Naive thymus-derived CD4-positive, alpha-beta T cell (primary cell): ENCODE measurements at regions not wholly inside any gene's neighbourhood (a gene's known extent, or its start where the extent isn't known, plus 50 kb on each side); places are given as distances from the start of the nearest gene placed in this dataset.

Experiments used
- ATAC-seq: fragments of 150-1000 bp; cut with Tn5 transposase; 2 replicates; pipeline ENCODE4 v1.10.0; 2021; ENCODE audit warnings: mild to moderate bottlenecking, moderate library complexity
- CTCF ChIA-PET: fragments of 350-600 bp; sonication (Branson Sonifier 250); formaldehyde crosslinking; loops from one replicate; lab custom pipeline; 2021; ENCODE audit warnings: antibody characterized with exemption; lab: Charles Lee
- POLR2A ChIA-PET: fragments of 350-600 bp; sonication (Branson Sonifier 250); formaldehyde crosslinking; loops from one replicate; lab custom pipeline; 2021; ENCODE audit warnings: antibody characterized with exemption, inconsistent platforms; lab: Charles Lee
- DNase-seq, 9 donors: peaks; one replicate each; pipeline versions ENCODE4 v3.0.0 to v3.0.0-alpha.2; 2020 to 2022; ENCODE audit warnings: mixed read lengths in 1 of 9
- H3K27ac ChIP-seq: one replicate; pipeline ENCODE4 v1.7.0; 2013; ENCODE audit warnings: mild to moderate bottlenecking, low read depth, low read length, moderate library complexity
- H3K27me3 ChIP-seq, 2 donors: one replicate each; pipeline ENCODE4 v1.7.0; 2013; ENCODE audit warnings: low read length in 2 of 2, mild to moderate bottlenecking in 2 of 2, moderate library complexity in 2 of 2; ENCODE audit not compliant: control insufficient read depth in 2 of 2, insufficient read depth in 2 of 2
- H3K36me3 ChIP-seq, 3 experiments: 1 replicate in 2 of 3; 2 replicates in 1 of 3; pipeline ENCODE4 v1.7.0; 2013; ENCODE audit warnings: low read length in 3 of 3, mild to moderate bottlenecking in 3 of 3, moderate library complexity in 1 of 3; ENCODE audit not compliant: insufficient read depth in 3 of 3, control insufficient read depth in 2 of 3
- H3K4me1 ChIP-seq, 2 donors: one replicate each; pipeline ENCODE4 v1.7.0; 2013; ENCODE audit warnings: low read length in 2 of 2, mild to moderate bottlenecking in 2 of 2, moderate library complexity in 1 of 2; ENCODE audit not compliant: control insufficient read depth in 2 of 2, insufficient read depth in 2 of 2
- H3K4me3 ChIP-seq: 2 replicates; pipeline ENCODE4 v1.7.0; 2013; ENCODE audit warnings: mild to moderate bottlenecking, low read length
- H3K9me3 ChIP-seq, 3 experiments: 1 replicate in 2 of 3; 2 replicates in 1 of 3; pipeline ENCODE4 v1.7.0; 2013; ENCODE audit warnings: low read length in 3 of 3; ENCODE audit not compliant: control insufficient read depth in 2 of 3
- H3K27ac Mint-ChIP-seq, 9 donors: one replicate each; pipeline ENCODE4 v1.8.0; 2020 to 2022; ENCODE audit warnings: mixed read lengths in 9 of 9, mild to moderate bottlenecking in 8 of 9, moderate library complexity in 5 of 9, inconsistent platforms in 2 of 9
- H3K27me3 Mint-ChIP-seq, 5 donors: one replicate each; pipeline ENCODE4 v1.8.0; 2021 to 2022; ENCODE audit warnings: mixed read lengths in 5 of 5, mild to moderate bottlenecking in 1 of 5
- H3K36me3 Mint-ChIP-seq, 5 donors: one replicate each; pipeline ENCODE4 v1.8.0; 2020 to 2022; ENCODE audit warnings: mixed read lengths in 5 of 5, mild to moderate bottlenecking in 3 of 5, inconsistent platforms in 1 of 5
- H3K4me1 Mint-ChIP-seq, 7 donors: one replicate each; pipeline ENCODE4 v1.8.0; 2020 to 2022; ENCODE audit warnings: mixed read lengths in 7 of 7, mild to moderate bottlenecking in 3 of 7, inconsistent platforms in 1 of 7
- H3K4me3 Mint-ChIP-seq, 10 donors: one replicate each; pipeline ENCODE4 v1.8.0; 2020 to 2022; ENCODE audit warnings: mild to moderate bottlenecking in 10 of 10, mixed read lengths in 10 of 10, moderate library complexity in 6 of 10, inconsistent platforms in 2 of 10
- H3K9me3 Mint-ChIP-seq, 11 donors: one replicate each; pipeline ENCODE4 v1.8.0; 2020 to 2022; ENCODE audit warnings: mixed read lengths in 11 of 11, mild to moderate bottlenecking in 4 of 11, inconsistent platforms in 1 of 11, moderate library complexity in 1 of 11
- intact Hi-C, 2 donors: fragments of 100-400 bp; cut with micrococcal nuclease; formaldehyde crosslinking; loops; one replicate each; pipeline ENCODE4 v1.15.1; 2023

DNA sequence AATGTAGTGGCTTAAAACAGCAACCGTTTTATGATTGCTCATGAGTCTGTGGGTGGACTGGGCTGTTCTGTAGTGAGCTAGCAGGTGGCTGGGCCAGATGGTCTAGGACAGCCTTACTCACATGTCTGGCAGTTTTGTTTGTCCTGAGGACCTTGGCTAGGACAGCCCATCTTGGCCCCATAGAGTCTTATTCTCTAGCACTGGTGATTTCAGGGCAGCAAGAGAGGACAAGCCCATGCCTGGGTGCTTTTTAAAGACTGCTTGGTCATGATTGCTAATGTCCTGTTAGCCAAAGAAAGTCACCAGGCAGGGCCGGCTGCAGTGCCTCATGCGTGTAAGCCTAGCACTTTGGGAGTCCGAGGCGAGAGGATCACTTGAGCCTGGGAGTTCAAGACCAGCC is 139.8 kb downstream of the KATNIP start:
- H3K27me3 ChIP-seq, result no peaks in the 10 kb centered on the region
- no peaks in the 10 kb centered on the region for H3K27me3 Mint-ChIP-seq
- H3K4me1 ChIP-seq, result no peaks in the 10 kb centered on the region
- H3K27ac Mint-ChIP-seq, result no peak overlapping the region
- no peaks in the 10 kb centered on the region for H3K9me3 Mint-ChIP-seq
- H3K4me1 Mint-ChIP-seq, result no peaks in the 10 kb centered on the region
- ATAC-seq (no peak), DNase-seq (no peak)
- CTCF ChIA-PET, result no interaction called here
- no peak overlapping the region for H3K4me3 ChIP-seq
- peaks cover 0 to 13% (median under 1%) of the 10 kb centered on the region in 5 donors for H3K36me3 Mint-ChIP-seq
- POLR2A ChIA-PET, result no interaction called here
- intact Hi-C loops, result no loop called here
- H3K27ac ChIP-seq, result no peak overlapping the region
- no peaks in the 10 kb centered on the region for H3K36me3 ChIP-seq
- no peak overlapping the region for H3K4me3 Mint-ChIP-seq
- no peaks in the 10 kb centered on the region for H3K9me3 ChIP-seq

DNA sequence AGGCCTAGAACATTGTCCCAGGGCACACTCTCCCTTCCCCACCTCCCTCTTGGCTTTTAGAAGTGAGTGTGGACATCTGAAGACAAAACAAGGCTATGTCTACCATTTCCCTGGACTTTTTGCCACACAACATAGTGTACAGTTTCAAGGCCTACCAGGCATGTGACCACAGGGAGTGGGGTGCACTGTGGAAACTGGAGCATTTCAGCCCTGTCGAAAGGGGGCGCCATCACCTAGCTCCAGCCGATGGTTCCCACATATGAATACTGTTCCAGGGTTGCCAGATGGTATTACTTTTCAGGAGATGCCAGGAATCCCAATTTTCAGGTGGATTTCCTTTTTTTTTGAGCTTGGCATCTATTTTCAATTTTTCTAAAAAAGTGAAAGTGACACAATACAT is 140.7 kb downstream of the KATNIP start:
- H3K27me3 ChIP-seq, result no peaks in the 10 kb centered on the region
- Mint-ChIP-seq H3K9me3 (no peaks in the 10 kb centered on the region), H3K27me3 (no peaks in the 10 kb centered on the region), H3K4me1 (no peaks in the 10 kb centered on the region), H3K4me3 (no peak overlapping the region), H3K27ac (no peak overlapping the region), H3K36me3 (peaks cover 0 to 11% (median 0%) of the 10 kb centered on the region in 5 donors)
- CTCF ChIA-PET, result no interaction called here
- H3K36me3 ChIP-seq, result no peaks in the 10 kb centered on the region
- POLR2A ChIA-PET, result no interaction called here
- no peak for ATAC-seq
- intact Hi-C loops, result no loop called here
- H3K4me1 ChIP-seq, result no peaks in the 10 kb centered on the region
- no peak overlapping the region for H3K4me3 ChIP-seq
- no peak overlapping the region for H3K27ac ChIP-seq
- DNase-seq, result no peak
- H3K9me3 ChIP-seq, result no peaks in the 10 kb centered on the region

DNA sequence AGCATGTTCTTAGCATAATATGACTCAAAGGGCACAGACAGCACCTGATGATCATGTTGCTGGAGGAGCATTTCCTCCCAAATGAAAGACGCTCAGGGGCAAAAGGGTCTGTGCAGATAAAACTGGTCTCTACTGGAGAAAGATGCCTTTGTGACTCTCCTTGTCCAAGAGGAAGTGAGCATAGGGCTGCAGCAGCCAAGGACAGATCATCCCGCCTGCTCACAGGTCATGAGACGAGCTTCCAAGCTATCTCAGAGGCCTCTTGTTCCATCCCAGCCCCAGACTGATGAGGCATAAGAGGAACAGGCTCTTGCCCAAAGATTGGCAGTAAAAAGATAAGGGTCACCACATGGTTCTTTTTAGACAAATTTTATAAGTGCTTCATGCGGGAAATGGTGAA is 141.8 kb downstream of the KATNIP start:
- H3K36me3 Mint-ChIP-seq, result peaks cover 0 to 11% (median 3%) of the 10 kb centered on the region in 5 donors
- H3K36me3 ChIP-seq, result no peaks in the 10 kb centered on the region
- no peak for ATAC-seq
- H3K27me3 Mint-ChIP-seq, result no peaks in the 10 kb centered on the region
- H3K9me3 Mint-ChIP-seq, result no peaks in the 10 kb centered on the region
- no peaks in the 10 kb centered on the region for H3K27me3 ChIP-seq
- H3K4me1 ChIP-seq, result no peaks in the 10 kb centered on the region
- H3K4me3 Mint-ChIP-seq, result no peak overlapping the region
- H3K4me3 ChIP-seq, result no peak overlapping the region
- POLR2A ChIA-PET, result no interaction called here
- DNase-seq, result no peak
- H3K4me1 Mint-ChIP-seq, result no peaks in the 10 kb centered on the region
- intact Hi-C loops, result no loop called here
- CTCF ChIA-PET, result no interaction called here
- H3K27ac Mint-ChIP-seq, result no peak overlapping the region
- no peaks in the 10 kb centered on the region for H3K9me3 ChIP-seq
- H3K27ac ChIP-seq, result no peak overlapping the region

DNA sequence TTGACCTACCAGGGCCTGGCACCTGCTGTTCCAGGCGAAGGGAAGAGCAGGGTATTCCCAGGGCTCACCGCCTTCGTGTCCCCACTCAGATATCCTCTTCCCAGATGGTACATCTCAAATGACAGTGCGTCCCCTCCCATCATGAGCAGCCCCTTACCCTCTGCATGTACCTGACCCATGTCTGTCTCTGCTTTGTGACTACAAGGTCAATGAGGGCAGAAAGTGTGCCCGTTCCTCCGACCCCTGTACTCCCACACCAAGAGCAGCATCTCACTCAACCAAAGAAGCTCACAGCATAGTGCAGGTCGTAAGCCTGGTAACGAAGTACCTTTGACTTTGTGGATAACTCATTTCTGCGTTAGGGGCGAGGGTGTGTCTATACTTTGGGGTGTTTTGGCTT is 142.6 kb downstream of the KATNIP start:
- Mint-ChIP-seq H3K27me3 (no peaks in the 10 kb centered on the region), H3K4me3 (no peak overlapping the region), H3K36me3 (peaks cover 0 to 13% (median 6%) of the 10 kb centered on the region in 5 donors), H3K9me3 (no peaks in the 10 kb centered on the region), H3K27ac (no peak overlapping the region), H3K4me1 (no peaks in the 10 kb centered on the region)
- POLR2A ChIA-PET, result no interaction called here
- Histone ChIP-seq H3K27me3 (no peaks in the 10 kb centered on the region), H3K36me3 (no peaks in the 10 kb centered on the region), H3K27ac (no peak overlapping the region), H3K9me3 (no peaks in the 10 kb centered on the region), H3K4me1 (no peaks in the 10 kb centered on the region), H3K4me3 (no peak overlapping the region)
- DNase-seq (no peak), ATAC-seq (no peak)
- CTCF ChIA-PET, result no interaction called here
- intact Hi-C loops, result no loop called here

DNA sequence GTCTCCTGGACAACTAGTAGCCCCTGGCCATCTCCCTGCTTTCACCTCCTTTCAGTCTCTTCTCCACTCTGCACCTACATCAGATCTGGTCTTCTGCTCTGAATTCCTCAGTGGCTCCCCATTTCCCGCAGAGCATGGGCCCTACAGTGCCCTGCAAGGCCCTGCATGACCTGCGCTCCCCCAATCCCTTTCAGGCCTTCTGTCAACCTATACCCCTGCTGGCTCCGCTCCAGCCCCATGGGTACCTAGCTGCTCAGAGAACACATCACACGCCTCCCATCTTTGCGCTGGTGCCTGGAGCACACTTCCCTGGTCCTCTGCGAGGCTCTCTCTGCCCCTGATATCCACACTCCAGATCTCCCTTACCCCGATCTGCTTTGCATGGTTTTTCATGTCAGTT is 145.2 kb downstream of the KATNIP start:
- Mint-ChIP-seq H3K27me3 (no peaks in the 10 kb centered on the region), H3K4me3 (no peak overlapping the region), H3K9me3 (no peaks in the 10 kb centered on the region), H3K27ac (no peak overlapping the region), H3K36me3 (peaks cover 0 to 31% (median 15%) of the 10 kb centered on the region in 5 donors), H3K4me1 (peaks cover 0 to under 1% (median 0%) of the 10 kb centered on the region in 7 donors)
- ChIA-PET CTCF (no interaction called here), POLR2A (no interaction called here)
- no peak for DNase-seq
- Histone ChIP-seq H3K9me3 (no peaks in the 10 kb centered on the region), H3K27me3 (no peaks in the 10 kb centered on the region), H3K4me3 (no peak overlapping the region), H3K36me3 (peaks cover 0 to 13% (median 0%) of the 10 kb centered on the region in 3 experiments), H3K27ac (no peak overlapping the region), H3K4me1 (no peaks in the 10 kb centered on the region)
- ATAC-seq, result no peak
- intact Hi-C loops, result no loop called here

DNA sequence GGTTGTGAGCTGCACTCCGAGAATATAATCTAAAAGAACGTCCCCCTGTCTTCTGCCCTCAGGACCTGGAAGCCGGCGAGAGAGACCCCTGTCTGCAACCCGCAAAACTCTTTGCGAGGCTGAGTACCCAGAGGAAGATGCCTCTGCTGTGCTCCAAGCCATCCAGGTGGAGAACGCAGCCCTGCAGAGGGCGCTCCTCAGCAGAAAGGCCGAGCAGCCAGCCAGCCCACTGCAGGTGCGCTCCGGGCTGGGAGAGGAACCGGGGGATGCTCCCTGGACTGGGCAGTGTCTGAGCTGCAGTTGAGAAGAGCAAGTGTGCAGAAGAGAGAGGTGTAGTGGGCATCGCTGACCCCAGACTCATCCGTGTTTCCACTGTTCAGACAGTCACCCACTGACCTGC is 148.3 kb downstream of the KATNIP start:
- Mint-ChIP-seq H3K27ac (no peak overlapping the region), H3K4me3 (no peak overlapping the region), H3K36me3 (peaks cover 0 to 43% (median 15%) of the 10 kb centered on the region in 5 donors), H3K4me1 (peaks cover 0 to 4% (median 0%) of the 10 kb centered on the region in 7 donors), H3K27me3 (no peaks in the 10 kb centered on the region), H3K9me3 (no peaks in the 10 kb centered on the region)
- intact Hi-C loops, result no loop called here
- no peak overlapping the region for H3K4me3 ChIP-seq
- H3K36me3 ChIP-seq, result peaks cover 0 to 13% (median 0%) of the 10 kb centered on the region in 3 experiments
- H3K27ac ChIP-seq, result no peak overlapping the region
- DNase-seq (no peak), ATAC-seq (no peak)
- ChIA-PET POLR2A (no interaction called here), CTCF (no interaction called here)
- H3K9me3 ChIP-seq, result no peaks in the 10 kb centered on the region
- H3K27me3 ChIP-seq, result no peaks in the 10 kb centered on the region
- H3K4me1 ChIP-seq, result no peaks in the 10 kb centered on the region

DNA sequence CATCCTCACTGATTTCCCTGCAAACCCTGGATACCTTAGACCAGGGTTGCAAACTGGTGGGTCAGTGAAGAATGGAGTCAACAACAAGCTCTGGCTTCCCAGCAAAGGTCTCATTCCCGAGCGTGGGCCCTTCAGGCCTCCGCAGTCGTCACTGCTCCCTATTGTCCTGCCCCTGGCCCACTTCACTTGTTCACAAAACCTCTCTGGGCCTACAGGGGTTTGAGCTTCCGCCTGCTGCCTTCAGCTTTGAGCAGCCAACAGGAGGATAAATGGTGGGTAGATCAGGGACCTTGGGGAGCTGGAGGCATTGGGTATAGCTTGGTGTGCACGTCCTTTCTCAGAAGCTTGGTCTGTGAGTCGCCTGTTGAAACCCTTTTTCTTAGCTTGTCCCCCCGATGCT is 148.8 kb downstream of the KATNIP start:
- Mint-ChIP-seq H3K4me1 (peaks cover 0 to 4% (median 0%) of the 10 kb centered on the region in 7 donors), H3K9me3 (no peaks in the 10 kb centered on the region), H3K27ac (no peak overlapping the region), H3K36me3 (peaks cover 0 to 45% (median 16%) of the 10 kb centered on the region in 5 donors), H3K27me3 (no peaks in the 10 kb centered on the region), H3K4me3 (no peak overlapping the region)
- H3K27me3 ChIP-seq, result no peaks in the 10 kb centered on the region
- H3K27ac ChIP-seq, result no peak overlapping the region
- no peak for ATAC-seq
- no peaks in the 10 kb centered on the region for H3K9me3 ChIP-seq
- H3K4me3 ChIP-seq, result no peak overlapping the region
- no peak for DNase-seq
- intact Hi-C loops, result no loop called here
- ChIA-PET POLR2A (no interaction called here), CTCF (no interaction called here)
- peaks cover 0 to 13% (median 0%) of the 10 kb centered on the region in 3 experiments for H3K36me3 ChIP-seq
- H3K4me1 ChIP-seq, result no peaks in the 10 kb centered on the region
